ENCODE measurements at regions not wholly inside any gene's neighbourhood (a gene's known extent, or its start where the extent isn't known, plus 50 kb on each side); places are given as distances from the start of the nearest gene placed in this dataset.

- DNase-seq (ENCODE audit: low spot score), result no peak
- H2BK120ac ChIP-seq (ENCODE audit: low read depth, low read length), result no peak overlapping the region
- H3K79me1 ChIP-seq (ENCODE audit: low read depth, low read length), result no peaks in the 10 kb centered on the region
- no peak overlapping the region for H3K27ac ChIP-seq (replicated peaks; ENCODE audit: low read length)
- no peak overlapping the region for H2BK15ac ChIP-seq (ENCODE audit: low read length)
- no peak overlapping the region for H3K23ac ChIP-seq (ENCODE audit: low read depth, low read length, poor library complexity)
- no peak overlapping the region for H4K8ac ChIP-seq (ENCODE audit: low read depth, low read length)
- no peaks in the 10 kb centered on the region for H3K27me3 ChIP-seq (ENCODE audit: control insufficient read depth in 3 of 3, insufficient read depth in 3 of 3, low read depth in 1 of 3, low read length in 3 of 3)
- H3K4me1 ChIP-seq (ENCODE audit: control insufficient read depth in 2 of 2, insufficient read depth in 1 of 2, low read depth in 1 of 2, low read length in 2 of 2), result no peaks in the 10 kb centered on the region
- H3K9ac ChIP-seq (ENCODE audit: low read depth, low read length, poor library complexity), result no peak overlapping the region
- H3K9me3 ChIP-seq (replicated peaks in 1 of 2; ENCODE audit: control insufficient read depth in 2 of 2, insufficient read depth in 1 of 2, low read depth in 1 of 2, low read length in 2 of 2), result no peaks in the 10 kb centered on the region
- H3K36me3 ChIP-seq (replicated peaks in 1 of 2; ENCODE audit: control insufficient read depth in 2 of 2, insufficient read depth in 2 of 2, low read length in 2 of 2), result no peaks in the 10 kb centered on the region
- no peak overlapping the region for H3K4me3 ChIP-seq (ENCODE audit: low read length in 2 of 2)
- no peak overlapping the region for H3K4me2 ChIP-seq (ENCODE audit: insufficient read depth, low read length, poor library complexity, severe bottlenecking)
- H3K4ac ChIP-seq (ENCODE audit: low read length), result no peak overlapping the region
- no CpG with 5 or more reads among the region's 5 CpGs for WGBS, 2 donors (ENCODE audit: extremely low coverage in 2 of 2, insufficient read length in 2 of 2, insufficient replicate concordance in 1 of 2)
- H2AK5ac ChIP-seq (ENCODE audit: low read depth, low read length), result no peak overlapping the region
- no peak overlapping the region for H2BK5ac ChIP-seq (ENCODE audit: low read length)
- no peak overlapping the region for H3K14ac ChIP-seq (ENCODE audit: low read length)
- no peak overlapping the region for H2BK12ac ChIP-seq (ENCODE audit: low read length)
- no peak overlapping the region for H3K18ac ChIP-seq (ENCODE audit: low read length)
- no peak overlapping the region for H2AFZ ChIP-seq (ENCODE audit: low read length)
- H4K91ac ChIP-seq (ENCODE audit: low read depth, low read length, poor library complexity), result no peak overlapping the region
Observed at GRCh38 chr13:104987621-104988020, 1547.8 kb downstream of the EFNB2 start.

- no peak for DNase-seq (ENCODE audit: low spot score)
- no peak overlapping the region for H3K14ac ChIP-seq (ENCODE audit: low read length)
Observed at GRCh38 chr13:104984296-104984818, 1551.1 kb downstream of the EFNB2 start.

GRCh38 chr13:104983601-104984000, 1551.9 kb downstream of the EFNB2 start:
- H3K27me3 ChIP-seq (ENCODE audit: control insufficient read depth in 3 of 3, insufficient read depth in 3 of 3, low read depth in 1 of 3, low read length in 3 of 3), result no peaks in the 10 kb centered on the region
- no peaks in the 10 kb centered on the region for H3K9me3 ChIP-seq (replicated peaks in 1 of 2; ENCODE audit: control insufficient read depth in 2 of 2, insufficient read depth in 1 of 2, low read depth in 1 of 2, low read length in 2 of 2)
- H2BK12ac ChIP-seq (ENCODE audit: low read length), result no peak overlapping the region
- H3K23ac ChIP-seq (ENCODE audit: low read depth, low read length, poor library complexity), result no peak overlapping the region
- H2AK5ac ChIP-seq (ENCODE audit: low read depth, low read length), result no peak overlapping the region
- no peak overlapping the region for H2BK5ac ChIP-seq (ENCODE audit: low read length)
- WGBS, 2 donors (ENCODE audit: extremely low coverage in 2 of 2, insufficient read length in 2 of 2, insufficient replicate concordance in 1 of 2), result no CpG with 5 or more reads among the region's 1 CpG
- H3K14ac ChIP-seq (ENCODE audit: low read length), result no peak overlapping the region
- H3K9ac ChIP-seq (ENCODE audit: low read depth, low read length, poor library complexity), result no peak overlapping the region
- no peak overlapping the region for H2BK120ac ChIP-seq (ENCODE audit: low read depth, low read length)
- DNase-seq (ENCODE audit: low spot score), result no peak
- no peaks in the 10 kb centered on the region for H3K4me1 ChIP-seq (ENCODE audit: control insufficient read depth in 2 of 2, insufficient read depth in 1 of 2, low read depth in 1 of 2, low read length in 2 of 2)
- no peak overlapping the region for H3K4me3 ChIP-seq (ENCODE audit: low read length in 2 of 2)
- H3K4ac ChIP-seq (ENCODE audit: low read length), result no peak overlapping the region
- no peak overlapping the region for H4K8ac ChIP-seq (ENCODE audit: low read depth, low read length)
- H3K79me1 ChIP-seq (ENCODE audit: low read depth, low read length), result no peaks in the 10 kb centered on the region
- H3K36me3 ChIP-seq (replicated peaks in 1 of 2; ENCODE audit: control insufficient read depth in 2 of 2, insufficient read depth in 2 of 2, low read length in 2 of 2), result no peaks in the 10 kb centered on the region
- no peak overlapping the region for H2BK15ac ChIP-seq (ENCODE audit: low read length)
- no peak overlapping the region for H3K4me2 ChIP-seq (ENCODE audit: insufficient read depth, low read length, poor library complexity, severe bottlenecking)
- no peak overlapping the region for H3K27ac ChIP-seq (replicated peaks; ENCODE audit: low read length)
- no peak overlapping the region for H3K18ac ChIP-seq (ENCODE audit: low read length)
- H2AFZ ChIP-seq (ENCODE audit: low read length), result no peak overlapping the region
- H4K91ac ChIP-seq (ENCODE audit: low read depth, low read length, poor library complexity), result no peak overlapping the region

More at GRCh38 chr13:104984296-104984818, 1551.1 kb downstream of the EFNB2 start:
- H2BK12ac ChIP-seq (ENCODE audit: low read length), result no peak overlapping the region
- H3K4me3 ChIP-seq (ENCODE audit: low read length in 2 of 2), result no peak overlapping the region
- H3K4ac ChIP-seq (ENCODE audit: low read length), result no peak overlapping the region
- H3K9ac ChIP-seq (ENCODE audit: low read depth, low read length, poor library complexity), result no peak overlapping the region
- H4K8ac ChIP-seq (ENCODE audit: low read depth, low read length), result no peak overlapping the region
- no CpG with 5 or more reads among the region's 2 CpGs for WGBS, 2 donors (ENCODE audit: extremely low coverage in 2 of 2, insufficient read length in 2 of 2, insufficient replicate concordance in 1 of 2)
- H3K4me1 ChIP-seq (ENCODE audit: control insufficient read depth in 2 of 2, insufficient read depth in 1 of 2, low read depth in 1 of 2, low read length in 2 of 2), result no peaks in the 10 kb centered on the region
- no peak overlapping the region for H3K23ac ChIP-seq (ENCODE audit: low read depth, low read length, poor library complexity)
- H3K4me2 ChIP-seq (ENCODE audit: insufficient read depth, low read length, poor library complexity, severe bottlenecking), result no peak overlapping the region
- H3K9me3 ChIP-seq (replicated peaks in 1 of 2; ENCODE audit: control insufficient read depth in 2 of 2, insufficient read depth in 1 of 2, low read depth in 1 of 2, low read length in 2 of 2), result no peaks in the 10 kb centered on the region
- H3K27ac ChIP-seq (replicated peaks; ENCODE audit: low read length), result no peak overlapping the region
- H2BK120ac ChIP-seq (ENCODE audit: low read depth, low read length), result no peak overlapping the region
- no peaks in the 10 kb centered on the region for H3K27me3 ChIP-seq (ENCODE audit: control insufficient read depth in 3 of 3, insufficient read depth in 3 of 3, low read depth in 1 of 3, low read length in 3 of 3)
- no peak overlapping the region for H3K18ac ChIP-seq (ENCODE audit: low read length)
- H2AFZ ChIP-seq (ENCODE audit: low read length), result peak overlapping the region; percentile 10
- no peak overlapping the region for H2AK5ac ChIP-seq (ENCODE audit: low read depth, low read length)
- H2BK15ac ChIP-seq (ENCODE audit: low read length), result no peak overlapping the region
- no peaks in the 10 kb centered on the region for H3K36me3 ChIP-seq (replicated peaks in 1 of 2; ENCODE audit: control insufficient read depth in 2 of 2, insufficient read depth in 2 of 2, low read length in 2 of 2)
- H4K91ac ChIP-seq (ENCODE audit: low read depth, low read length, poor library complexity), result no peak overlapping the region
- no peak overlapping the region for H2BK5ac ChIP-seq (ENCODE audit: low read length)
- H3K79me1 ChIP-seq (ENCODE audit: low read depth, low read length), result no peaks in the 10 kb centered on the region

- DNase-seq (ENCODE audit: low spot score), result no peak
Observed at GRCh38 chr13:104980586-104980985, 1554.9 kb downstream of the EFNB2 start.

More at GRCh38 chr13:104980586-104980985, 1554.9 kb downstream of the EFNB2 start:
- H3K18ac ChIP-seq (ENCODE audit: low read length), result no peak overlapping the region
- no peaks in the 10 kb centered on the region for H3K36me3 ChIP-seq (replicated peaks in 1 of 2; ENCODE audit: control insufficient read depth in 2 of 2, insufficient read depth in 2 of 2, low read length in 2 of 2)
- H2BK5ac ChIP-seq (ENCODE audit: low read length), result no peak overlapping the region
- no peak overlapping the region for H3K9ac ChIP-seq (ENCODE audit: low read depth, low read length, poor library complexity)
- H3K4me2 ChIP-seq (ENCODE audit: insufficient read depth, low read length, poor library complexity, severe bottlenecking), result no peak overlapping the region
- H2BK15ac ChIP-seq (ENCODE audit: low read length), result no peak overlapping the region
- no peaks in the 10 kb centered on the region for H3K9me3 ChIP-seq (replicated peaks in 1 of 2; ENCODE audit: control insufficient read depth in 2 of 2, insufficient read depth in 1 of 2, low read depth in 1 of 2, low read length in 2 of 2)
- no peak overlapping the region for H3K23ac ChIP-seq (ENCODE audit: low read depth, low read length, poor library complexity)
- H3K14ac ChIP-seq (ENCODE audit: low read length), result no peak overlapping the region
- no peak overlapping the region for H4K91ac ChIP-seq (ENCODE audit: low read depth, low read length, poor library complexity)
- H2AFZ ChIP-seq (ENCODE audit: low read length), result no peak overlapping the region
- no peaks in the 10 kb centered on the region for H3K79me1 ChIP-seq (ENCODE audit: low read depth, low read length)
- no peak overlapping the region for H3K4ac ChIP-seq (ENCODE audit: low read length)
- H3K27me3 ChIP-seq (ENCODE audit: control insufficient read depth in 3 of 3, insufficient read depth in 3 of 3, low read depth in 1 of 3, low read length in 3 of 3), result no peaks in the 10 kb centered on the region
- no peak overlapping the region for H3K4me3 ChIP-seq (ENCODE audit: low read length in 2 of 2)
- no peak overlapping the region for H3K27ac ChIP-seq (replicated peaks; ENCODE audit: low read length)
- no CpG with 5 or more reads among the region's 2 CpGs for WGBS, 2 donors (ENCODE audit: extremely low coverage in 2 of 2, insufficient read length in 2 of 2, insufficient replicate concordance in 1 of 2)
- no peak overlapping the region for H2AK5ac ChIP-seq (ENCODE audit: low read depth, low read length)
- no peak overlapping the region for H4K8ac ChIP-seq (ENCODE audit: low read depth, low read length)
- no peak overlapping the region for H2BK12ac ChIP-seq (ENCODE audit: low read length)
- H2BK120ac ChIP-seq (ENCODE audit: low read depth, low read length), result no peak overlapping the region
- no peaks in the 10 kb centered on the region for H3K4me1 ChIP-seq (ENCODE audit: control insufficient read depth in 2 of 2, insufficient read depth in 1 of 2, low read depth in 1 of 2, low read length in 2 of 2)

Measured in neuronal stem cell (in vitro differentiated cells).